GM23338 (cell line): ENCODE measurements at regions not wholly inside any gene's neighbourhood (a gene's known extent, or its start where the extent isn't known, plus 50 kb on each side); places are given as distances from the start of the nearest gene placed in this dataset.

Experiments
- ATAC-seq: fragments of 200-7000 bp; cut with Tn5 transposase; 3 replicates; pipeline ENCODE4 v1.9.1; 2020
- DNase-seq: peaks from one replicate; pipeline ENCODE4 v3.0.0-alpha.2; 2015; ENCODE audit warnings: low spot score
- H2AFZ ChIP-seq: fragments of 200-600 bp; sonication (generic); 2 replicates; pipeline ENCODE4 v1.8.0; 2016; ENCODE audit warnings: antibody characterized with exemption, mild to moderate bottlenecking, moderate library complexity
- H3F3A ChIP-seq: fragments of 200-600 bp; sonication (generic); replicated peaks from 2 replicates; pipeline ENCODE4 v1.8.0; 2017; ENCODE audit warnings: antibody characterized with exemption, mixed run types, low read depth
- H3K27ac ChIP-seq: fragments of 200-600 bp; sonication (generic); 2 replicates; pipeline ENCODE4 v1.6.1; 2016; ENCODE audit warnings: low read depth
- H3K27me3 ChIP-seq: fragments of 200-600 bp; sonication (generic); 2 replicates; pipeline ENCODE4 v1.8.0; 2016; ENCODE audit warnings: mild to moderate bottlenecking, mixed run types, moderate library complexity; ENCODE audit not compliant: insufficient read depth
- H3K36me3 ChIP-seq: fragments of 200-600 bp; sonication (generic); 2 replicates; pipeline ENCODE4 v1.8.0; 2016; ENCODE audit warnings: mild to moderate bottlenecking; ENCODE audit not compliant: insufficient read depth
- H3K4me1 ChIP-seq: fragments of 200-600 bp; sonication (generic); 2 replicates; pipeline ENCODE4 v1.8.0; 2016; ENCODE audit warnings: mild to moderate bottlenecking, moderate library complexity; ENCODE audit not compliant: insufficient read depth
- H3K4me2 ChIP-seq: fragments of 200-600 bp; sonication (generic); 2 replicates; pipeline ENCODE4 v1.7.1; 2017; ENCODE audit warnings: mixed run types
- H3K4me3 ChIP-seq: fragments of 200-600 bp; sonication (generic); 2 replicates; pipeline ENCODE4 v1.6.1; 2016; ENCODE audit warnings: mixed run types
- H3K79me2 ChIP-seq: fragments of 200-600 bp; sonication (generic); replicated peaks from 2 replicates; pipeline ENCODE4 v1.8.0; 2017; ENCODE audit warnings: mild to moderate bottlenecking; ENCODE audit not compliant: insufficient read depth
- H3K9me2 ChIP-seq: fragments of 200-600 bp; sonication (generic); 2 replicates; pipeline ENCODE4 v1.8.0; 2017; ENCODE audit not compliant: insufficient read depth
- H4K20me1 ChIP-seq: fragments of 200-600 bp; sonication (generic); replicated peaks from 2 replicates; pipeline ENCODE4 v1.8.0; 2017; ENCODE audit warnings: mild to moderate bottlenecking; ENCODE audit not compliant: insufficient read depth
- H3K27ac Mint-ChIP-seq: 2 replicates; pipeline ENCODE4 v1.8.0; 2020; ENCODE audit warnings: inconsistent platforms, mild to moderate bottlenecking, moderate library complexity, mixed read lengths
- H3K27me3 Mint-ChIP-seq: 3 replicates; pipeline ENCODE4 v1.8.0; 2022; ENCODE audit warnings: low read depth, mild to moderate bottlenecking, moderate library complexity, mixed read lengths, inconsistent platforms; ENCODE audit not compliant: insufficient read depth, poor library complexity
- H3K36me3 Mint-ChIP-seq: 3 replicates; pipeline ENCODE4 v1.8.0; 2021; ENCODE audit warnings: low read depth, mild to moderate bottlenecking, inconsistent platforms, moderate library complexity, mixed read lengths
- H3K4me1 Mint-ChIP-seq: 3 replicates; pipeline ENCODE4 v1.8.0; 2020; ENCODE audit warnings: mild to moderate bottlenecking, inconsistent platforms, mixed read lengths
- H3K4me3 Mint-ChIP-seq: 3 replicates; pipeline ENCODE4 v1.8.0; 2021; ENCODE audit warnings: moderate library complexity, mild to moderate bottlenecking, inconsistent platforms, mixed read lengths
- H3K9me3 Mint-ChIP-seq: 3 replicates; pipeline ENCODE4 v1.8.0; 2020; ENCODE audit warnings: moderate library complexity, mild to moderate bottlenecking, inconsistent platforms, mixed read lengths
- ETS1 ChIP-seq: IDR thresholded peaks from 2 replicates; pipeline ENCODE4 v1.6.1; 2016; ENCODE audit warnings: antibody characterized with exemption
- EZH2phosphoT487 ChIP-seq: fragments of 200-600 bp; sonication (generic); IDR thresholded peaks from one replicate; pipeline ENCODE4 v1.8.1; 2018; ENCODE audit warnings: antibody characterized with exemption; ENCODE audit not compliant: unreplicated experiment
- POLR2AphosphoS5 ChIP-seq: IDR thresholded peaks from 2 replicates; pipeline ENCODE4 v1.6.1; 2016; ENCODE audit warnings: antibody characterized with exemption, low read depth
- REST ChIP-seq: IDR thresholded peaks from one replicate; pipeline ENCODE4 v1.6.1; 2018; ENCODE audit warnings: antibody characterized with exemption; ENCODE audit not compliant: unreplicated experiment
- ZNF331 ChIP-seq: fragments of 250-450 bp; sonication (Bioruptor Pico); IDR thresholded peaks from 2 replicates; pipeline ENCODE4 v1.5.0; 2020; ENCODE audit warnings: low read depth, mild to moderate bottlenecking, moderate library complexity
- ZNF462 ChIP-seq: fragments of 250-450 bp; sonication (Bioruptor Pico); IDR thresholded peaks from 2 replicates; pipeline ENCODE4 v1.5.0; 2020; ENCODE audit warnings: mild to moderate bottlenecking, moderate library complexity
- TF ChIP-seq, protein P1 (sequence below), 2 experiments: fragments of 200-600 bp in 1 of 2; sonication (generic) in 1 of 2; conservative IDR thresholded peaks; 2 replicates each; pipeline versions ENCODE4 v1.5.1 to v1.6.1; 2016 to 2017; ENCODE audit warnings: antibody characterized with exemption in 2 of 2, low read depth in 2 of 2, mild to moderate bottlenecking in 2 of 2, moderate library complexity in 1 of 2

DNA sequence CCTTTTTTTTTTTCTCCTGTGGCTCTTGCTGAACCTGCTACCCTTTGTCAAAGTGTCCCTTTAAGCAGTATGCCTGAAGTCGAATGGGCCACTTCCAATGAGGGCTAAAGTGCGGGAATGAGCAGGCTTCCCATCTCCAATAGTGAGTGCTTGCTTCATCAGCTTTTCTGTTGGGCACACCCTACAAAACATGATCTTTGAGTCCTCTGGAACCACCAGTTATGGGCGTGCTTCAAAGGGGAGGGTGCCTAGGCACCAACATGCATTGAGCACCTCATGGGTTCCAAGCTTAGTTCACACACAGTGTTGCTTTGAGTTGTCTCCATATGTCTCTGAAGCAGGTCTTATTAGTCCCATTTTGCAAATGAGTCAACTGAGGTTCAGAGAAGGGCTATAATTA is 132.8 kb upstream of the CPEB4 start (continued):
- TF ChIP-seq ZNF462 (CRISPR knock-in tag), result no peak

- H3K27me3 ChIP-seq, result no peaks in the 10 kb centered on the region
- H3K27ac ChIP-seq, result no peak overlapping the region
- H2AFZ ChIP-seq, result peak overlapping the region; percentile 74; the same call in 1 of the 2 replicates
- Mint-ChIP-seq H3K36me3 (no peaks in the 10 kb centered on the region), H3K4me3 (no peak overlapping the region), H3K27me3 (peaks cover 3% of the 10 kb centered on the region), H3K27ac (no peak overlapping the region), H3K4me1 (peaks cover 12% of the 10 kb centered on the region), H3K9me3 (no peaks in the 10 kb centered on the region; the same call in 2 of the 3 replicates)
- H3K36me3 ChIP-seq, result no peaks in the 10 kb centered on the region
- ATAC-seq, result no peak
- TF ChIP-seq, protein P1, sequence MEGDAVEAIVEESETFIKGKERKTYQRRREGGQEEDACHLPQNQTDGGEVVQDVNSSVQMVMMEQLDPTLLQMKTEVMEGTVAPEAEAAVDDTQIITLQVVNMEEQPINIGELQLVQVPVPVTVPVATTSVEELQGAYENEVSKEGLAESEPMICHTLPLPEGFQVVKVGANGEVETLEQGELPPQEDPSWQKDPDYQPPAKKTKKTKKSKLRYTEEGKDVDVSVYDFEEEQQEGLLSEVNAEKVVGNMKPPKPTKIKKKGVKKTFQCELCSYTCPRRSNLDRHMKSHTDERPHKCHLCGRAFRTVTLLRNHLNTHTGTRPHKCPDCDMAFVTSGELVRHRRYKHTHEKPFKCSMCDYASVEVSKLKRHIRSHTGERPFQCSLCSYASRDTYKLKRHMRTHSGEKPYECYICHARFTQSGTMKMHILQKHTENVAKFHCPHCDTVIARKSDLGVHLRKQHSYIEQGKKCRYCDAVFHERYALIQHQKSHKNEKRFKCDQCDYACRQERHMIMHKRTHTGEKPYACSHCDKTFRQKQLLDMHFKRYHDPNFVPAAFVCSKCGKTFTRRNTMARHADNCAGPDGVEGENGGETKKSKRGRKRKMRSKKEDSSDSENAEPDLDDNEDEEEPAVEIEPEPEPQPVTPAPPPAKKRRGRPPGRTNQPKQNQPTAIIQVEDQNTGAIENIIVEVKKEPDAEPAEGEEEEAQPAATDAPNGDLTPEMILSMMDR (conservative IDR thresholded peaks at IDR 0.05; ENCODE audit: low read depth in 2 of 2), result no peak
- TF ChIP-seq POLR2AphosphoS5 (no peak), REST (no peak), ZNF331 (CRISPR knock-in tag) (no peak), ETS1 (no peak), EZH2phosphoT487 (no peak)
- H3K4me1 ChIP-seq, result peaks cover 11% of the 10 kb centered on the region; the same call in 1 of the 2 replicates
- no peaks in the 10 kb centered on the region for H3F3A ChIP-seq
- H3K4me2 ChIP-seq, result no peak overlapping the region
- no peaks in the 10 kb centered on the region for H4K20me1 ChIP-seq
- H3K9me2 ChIP-seq, result peaks cover 15% of the 10 kb centered on the region; the same call in 1 of the 2 replicates
- no peak for DNase-seq
- H3K4me3 ChIP-seq, result no peak overlapping the region
- H3K79me2 ChIP-seq, result no peaks in the 10 kb centered on the region
Measured at GRCh38 chr5:173757403-173758209, 130.5 kb upstream of the CPEB4 start.
